ENCODE measurements at regions not wholly inside any gene's neighbourhood (a gene's known extent, or its start where the extent isn't known, plus 50 kb on each side); places are given as distances from the start of the nearest gene placed in this dataset.
A peak's percentile ranks its signal among the peaks of the same experiment; 100 is the strongest.

GRCh38 chr3:187906920-187907319 lies 161.7 kb upstream of the BCL6 start:
- Histone ChIP-seq H3K4me3 (ENCODE audit: low read length) (no peak overlapping the region), H3K4me1 (ENCODE audit: control insufficient read depth, low read depth, low read length) (no peaks in the 10 kb centered on the region), H3K9me3 (ENCODE audit: control insufficient read depth, low read depth, low read length) (no peaks in the 10 kb centered on the region), H3K9ac (ENCODE audit: low read length) (no peak overlapping the region), H3K27me3 (ENCODE audit: control insufficient read depth, insufficient read depth, low read length) (no peaks in the 10 kb centered on the region), H3K27ac (ENCODE audit: low read length) (no peak overlapping the region), H3K36me3 (ENCODE audit: control insufficient read depth, low read depth, low read length) (no peaks in the 10 kb centered on the region)

GRCh38 chr3:187909866-187910265 lies 164.6 kb upstream of the BCL6 start:
- no peak overlapping the region for H3K27ac ChIP-seq (ENCODE audit: low read length)
- H3K9ac ChIP-seq (ENCODE audit: low read length), result no peak overlapping the region
- H3K9me3 ChIP-seq (ENCODE audit: control insufficient read depth, low read depth, low read length), result no peaks in the 10 kb centered on the region
- no peak overlapping the region for H3K4me3 ChIP-seq (ENCODE audit: low read length)
- H3K36me3 ChIP-seq (ENCODE audit: control insufficient read depth, low read depth, low read length), result no peaks in the 10 kb centered on the region
- H3K4me1 ChIP-seq (ENCODE audit: control insufficient read depth, low read depth, low read length), result no peaks in the 10 kb centered on the region
- H3K27me3 ChIP-seq (ENCODE audit: control insufficient read depth, insufficient read depth, low read length), result no peaks in the 10 kb centered on the region

- Histone ChIP-seq H3K4me1 (ENCODE audit: control insufficient read depth, low read depth, low read length) (peaks cover 18% of the 10 kb centered on the region), H3K36me3 (ENCODE audit: control insufficient read depth, low read depth, low read length) (no peaks in the 10 kb centered on the region), H3K9ac (ENCODE audit: low read length) (no peak overlapping the region), H3K4me3 (ENCODE audit: low read length) (no peak overlapping the region), H3K27ac (ENCODE audit: low read length) (no peak overlapping the region), H3K27me3 (ENCODE audit: control insufficient read depth, insufficient read depth, low read length) (no peaks in the 10 kb centered on the region), H3K9me3 (ENCODE audit: control insufficient read depth, low read depth, low read length) (no peaks in the 10 kb centered on the region)
Measured at GRCh38 chr3:187912007-187912406, 166.7 kb upstream of the BCL6 start.

- no peak overlapping the region for H3K4me3 ChIP-seq (ENCODE audit: low read length)
- no peak overlapping the region for H3K9ac ChIP-seq (ENCODE audit: low read length)
- no peaks in the 10 kb centered on the region for H3K36me3 ChIP-seq (ENCODE audit: control insufficient read depth, low read depth, low read length)
- H3K27me3 ChIP-seq (ENCODE audit: control insufficient read depth, insufficient read depth, low read length), result no peaks in the 10 kb centered on the region
- H3K4me1 ChIP-seq (ENCODE audit: control insufficient read depth, low read depth, low read length), result peaks cover 31% of the 10 kb centered on the region
- H3K9me3 ChIP-seq (ENCODE audit: control insufficient read depth, low read depth, low read length), result no peaks in the 10 kb centered on the region
- no peak overlapping the region for H3K27ac ChIP-seq (ENCODE audit: low read length)
Measured at GRCh38 chr3:187913617-187914033, 168.4 kb upstream of the BCL6 start.

- Histone ChIP-seq H3K4me1 (ENCODE audit: control insufficient read depth, low read depth, low read length) (peaks cover 31% of the 10 kb centered on the region), H3K36me3 (ENCODE audit: control insufficient read depth, low read depth, low read length) (no peaks in the 10 kb centered on the region), H3K4me3 (ENCODE audit: low read length) (no peak overlapping the region), H3K9me3 (ENCODE audit: control insufficient read depth, low read depth, low read length) (no peaks in the 10 kb centered on the region), H3K27me3 (ENCODE audit: control insufficient read depth, insufficient read depth, low read length) (no peaks in the 10 kb centered on the region), H3K9ac (ENCODE audit: low read length) (no peak overlapping the region), H3K27ac (ENCODE audit: low read length) (no peak overlapping the region)
Measured at GRCh38 chr3:187914231-187914630, 169.0 kb upstream of the BCL6 start.

- H3K9me3 ChIP-seq (ENCODE audit: control insufficient read depth, low read depth, low read length), result no peaks in the 10 kb centered on the region
- H3K27me3 ChIP-seq (ENCODE audit: control insufficient read depth, insufficient read depth, low read length), result no peaks in the 10 kb centered on the region
- H3K4me3 ChIP-seq (ENCODE audit: low read length), result no peak overlapping the region
- H3K4me1 ChIP-seq (ENCODE audit: control insufficient read depth, low read depth, low read length), result peaks cover 31% of the 10 kb centered on the region
- no peaks in the 10 kb centered on the region for H3K36me3 ChIP-seq (ENCODE audit: control insufficient read depth, low read depth, low read length)
- H3K9ac ChIP-seq (ENCODE audit: low read length), result no peak overlapping the region
- H3K27ac ChIP-seq (ENCODE audit: low read length), result no peak overlapping the region
Measured at GRCh38 chr3:187916072-187916471, 170.8 kb upstream of the BCL6 start.

GRCh38 chr3:187918081-187918644 lies 172.9 kb upstream of the BCL6 start:
- H3K27ac ChIP-seq (ENCODE audit: low read length), result no peak overlapping the region
- peaks cover 31% of the 10 kb centered on the region for H3K4me1 ChIP-seq (ENCODE audit: control insufficient read depth, low read depth, low read length)

GRCh38 chr3:187919048-187919447 lies 173.8 kb upstream of the BCL6 start:
- H3K27me3 ChIP-seq (ENCODE audit: control insufficient read depth, insufficient read depth, low read length), result no peaks in the 10 kb centered on the region
- peaks cover 31% of the 10 kb centered on the region for H3K4me1 ChIP-seq (ENCODE audit: control insufficient read depth, low read depth, low read length)
- no peak overlapping the region for H3K27ac ChIP-seq (ENCODE audit: low read length)
- no peaks in the 10 kb centered on the region for H3K36me3 ChIP-seq (ENCODE audit: control insufficient read depth, low read depth, low read length)
- no peak overlapping the region for H3K9ac ChIP-seq (ENCODE audit: low read length)
- no peak overlapping the region for H3K4me3 ChIP-seq (ENCODE audit: low read length)
- no peaks in the 10 kb centered on the region for H3K9me3 ChIP-seq (ENCODE audit: control insufficient read depth, low read depth, low read length)

More at GRCh38 chr3:187918081-187918644, 172.9 kb upstream of the BCL6 start:
- H3K27me3 ChIP-seq (ENCODE audit: control insufficient read depth, insufficient read depth, low read length), result no peaks in the 10 kb centered on the region
- H3K4me3 ChIP-seq (ENCODE audit: low read length), result peak overlapping the region; percentile 3
- no peaks in the 10 kb centered on the region for H3K36me3 ChIP-seq (ENCODE audit: control insufficient read depth, low read depth, low read length)
- H3K9ac ChIP-seq (ENCODE audit: low read length), result no peak overlapping the region
- H3K9me3 ChIP-seq (ENCODE audit: control insufficient read depth, low read depth, low read length), result no peaks in the 10 kb centered on the region

GRCh38 chr3:187919544-187919943 lies 174.3 kb upstream of the BCL6 start:
- peaks cover 2% of the 10 kb centered on the region for H3K9me3 ChIP-seq (ENCODE audit: control insufficient read depth, low read depth, low read length)
- H3K4me3 ChIP-seq (ENCODE audit: low read length), result no peak overlapping the region
- peaks cover 31% of the 10 kb centered on the region for H3K4me1 ChIP-seq (ENCODE audit: control insufficient read depth, low read depth, low read length)
- H3K27me3 ChIP-seq (ENCODE audit: control insufficient read depth, insufficient read depth, low read length), result no peaks in the 10 kb centered on the region
- H3K9ac ChIP-seq (ENCODE audit: low read length), result no peak overlapping the region
- H3K27ac ChIP-seq (ENCODE audit: low read length), result no peak overlapping the region
- H3K36me3 ChIP-seq (ENCODE audit: control insufficient read depth, low read depth, low read length), result no peaks in the 10 kb centered on the region

GRCh38 chr3:187920030-187920429 lies 174.8 kb upstream of the BCL6 start:
- H3K36me3 ChIP-seq (ENCODE audit: control insufficient read depth, low read depth, low read length), result no peaks in the 10 kb centered on the region
- H3K27ac ChIP-seq (ENCODE audit: low read length), result no peak overlapping the region
- H3K9ac ChIP-seq (ENCODE audit: low read length), result no peak overlapping the region
- no peaks in the 10 kb centered on the region for H3K27me3 ChIP-seq (ENCODE audit: control insufficient read depth, insufficient read depth, low read length)
- peaks cover 31% of the 10 kb centered on the region for H3K4me1 ChIP-seq (ENCODE audit: control insufficient read depth, low read depth, low read length)
- peaks cover 6% of the 10 kb centered on the region for H3K9me3 ChIP-seq (ENCODE audit: control insufficient read depth, low read depth, low read length)
- no peak overlapping the region for H3K4me3 ChIP-seq (ENCODE audit: low read length)

- H3K27me3 ChIP-seq (ENCODE audit: control insufficient read depth, insufficient read depth, low read length), result no peaks in the 10 kb centered on the region
- no peak overlapping the region for H3K9ac ChIP-seq (ENCODE audit: low read length)
- no peak overlapping the region for H3K27ac ChIP-seq (ENCODE audit: low read length)
- H3K9me3 ChIP-seq (ENCODE audit: control insufficient read depth, low read depth, low read length), result peaks cover 9% of the 10 kb centered on the region
- H3K36me3 ChIP-seq (ENCODE audit: control insufficient read depth, low read depth, low read length), result no peaks in the 10 kb centered on the region
- no peak overlapping the region for H3K4me3 ChIP-seq (ENCODE audit: low read length)
- H3K4me1 ChIP-seq (ENCODE audit: control insufficient read depth, low read depth, low read length), result peaks cover 23% of the 10 kb centered on the region
Measured at GRCh38 chr3:187920913-187921312, 175.6 kb upstream of the BCL6 start.

GRCh38 chr3:187921391-187922074 lies 176.3 kb upstream of the BCL6 start:
- H3K9me3 ChIP-seq (ENCODE audit: control insufficient read depth, low read depth, low read length), result peaks cover 9% of the 10 kb centered on the region
- H3K36me3 ChIP-seq (ENCODE audit: control insufficient read depth, low read depth, low read length), result no peaks in the 10 kb centered on the region
- no peak overlapping the region for H3K9ac ChIP-seq (ENCODE audit: low read length)
- no peak overlapping the region for H3K27ac ChIP-seq (ENCODE audit: low read length)
- no peak overlapping the region for H3K4me3 ChIP-seq (ENCODE audit: low read length)
- peaks cover 17% of the 10 kb centered on the region for H3K4me1 ChIP-seq (ENCODE audit: control insufficient read depth, low read depth, low read length)
- H3K27me3 ChIP-seq (ENCODE audit: control insufficient read depth, insufficient read depth, low read length), result no peaks in the 10 kb centered on the region
